C1 segment of cervical spinal cord (tissue), 14 donors: ENCODE measurements at regions not wholly inside any gene's neighbourhood (a gene's known extent, or its start where the extent isn't known, plus 50 kb on each side); places are given as distances from the start of the nearest gene placed in this dataset.

Source experiments
- DNase-seq, 14 donors: peaks; one replicate each; lab custom pipeline; 2025; lab: John Stamatoyannopoulos, UW

DNA sequence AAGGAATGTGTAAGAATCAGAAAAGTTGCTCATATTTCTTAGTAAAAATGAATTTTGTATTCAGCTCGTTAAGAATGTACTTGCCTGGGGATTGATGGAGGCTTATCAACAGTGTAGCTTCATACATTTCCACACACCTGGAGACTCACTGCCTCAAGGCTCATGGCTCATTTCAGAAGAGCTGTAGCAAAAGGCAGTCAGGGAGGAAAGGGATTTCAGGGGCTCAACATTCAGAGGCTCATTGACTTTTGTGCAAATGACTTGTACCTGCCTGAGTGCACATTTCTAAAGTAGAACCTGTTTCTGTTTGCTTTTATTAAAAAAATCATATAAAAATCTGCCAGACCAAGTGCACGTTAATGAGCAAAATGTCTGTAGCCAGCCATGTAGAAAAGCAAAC lies 304.4 kb downstream of the KCNS3 start:
- DNase-seq: no peak

- DNase-seq: no peak
These were observed 302.4 kb downstream of the KCNS3 start for GRCh38 chr2:18180912-18181311.

- no peak for DNase-seq
These were observed 301.7 kb downstream of the KCNS3 start for GRCh38 chr2:18180031-18180610.

DNA sequence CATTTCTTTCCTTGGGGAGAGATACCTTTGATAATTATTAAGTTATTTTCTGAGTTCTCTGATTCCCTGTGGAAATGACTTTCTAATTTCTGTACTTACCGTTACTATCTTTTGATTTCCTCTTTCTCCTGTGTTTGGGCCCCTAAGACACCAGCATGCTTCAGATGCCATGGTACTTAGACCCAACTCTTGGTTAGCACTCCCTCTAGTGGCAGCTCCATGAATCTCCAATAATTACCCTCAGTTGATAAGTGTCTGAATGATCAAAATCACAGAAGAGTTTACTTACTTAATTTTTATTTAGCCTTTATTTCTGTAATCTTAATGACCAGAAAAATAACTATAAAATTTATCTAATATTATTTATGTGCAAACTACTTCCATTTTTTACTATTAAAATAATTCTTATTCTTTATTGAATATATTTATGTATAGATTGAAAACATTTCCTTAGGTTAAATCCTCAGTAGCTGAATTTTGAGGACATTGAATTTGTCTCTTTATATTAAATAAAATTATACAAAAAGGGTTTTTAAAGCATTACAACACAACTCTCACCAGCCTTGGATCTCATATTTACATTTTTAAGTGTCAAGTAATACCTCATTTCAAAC lies 300.4 kb downstream of the KCNS3 start:
- DNase-seq: peak in 1 of 14 donors; percentile 7

GRCh38 chr2:18176679-18177215 lies 298.3 kb downstream of the KCNS3 start:
- no peak for DNase-seq

DNA sequence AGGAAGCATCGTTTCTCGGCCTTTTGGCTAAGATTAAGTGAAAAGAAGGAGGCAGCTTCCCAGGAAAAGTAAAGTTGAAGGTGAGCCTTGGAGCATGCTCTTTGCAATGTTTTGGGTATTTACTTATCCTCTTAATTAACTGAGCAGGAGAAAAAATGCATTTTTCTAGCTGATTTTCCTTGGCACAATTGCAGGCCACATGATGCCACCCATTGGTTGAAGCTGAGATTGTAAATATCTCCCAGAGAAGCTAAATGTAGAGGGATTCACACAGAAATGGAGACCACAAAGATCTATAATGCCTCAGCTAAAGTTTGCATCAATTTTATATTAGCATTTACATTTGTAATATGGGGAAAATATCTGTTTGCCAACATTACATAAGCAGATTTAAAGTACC lies 294.1 kb downstream of the KCNS3 start:
- no peak for DNase-seq

DNA sequence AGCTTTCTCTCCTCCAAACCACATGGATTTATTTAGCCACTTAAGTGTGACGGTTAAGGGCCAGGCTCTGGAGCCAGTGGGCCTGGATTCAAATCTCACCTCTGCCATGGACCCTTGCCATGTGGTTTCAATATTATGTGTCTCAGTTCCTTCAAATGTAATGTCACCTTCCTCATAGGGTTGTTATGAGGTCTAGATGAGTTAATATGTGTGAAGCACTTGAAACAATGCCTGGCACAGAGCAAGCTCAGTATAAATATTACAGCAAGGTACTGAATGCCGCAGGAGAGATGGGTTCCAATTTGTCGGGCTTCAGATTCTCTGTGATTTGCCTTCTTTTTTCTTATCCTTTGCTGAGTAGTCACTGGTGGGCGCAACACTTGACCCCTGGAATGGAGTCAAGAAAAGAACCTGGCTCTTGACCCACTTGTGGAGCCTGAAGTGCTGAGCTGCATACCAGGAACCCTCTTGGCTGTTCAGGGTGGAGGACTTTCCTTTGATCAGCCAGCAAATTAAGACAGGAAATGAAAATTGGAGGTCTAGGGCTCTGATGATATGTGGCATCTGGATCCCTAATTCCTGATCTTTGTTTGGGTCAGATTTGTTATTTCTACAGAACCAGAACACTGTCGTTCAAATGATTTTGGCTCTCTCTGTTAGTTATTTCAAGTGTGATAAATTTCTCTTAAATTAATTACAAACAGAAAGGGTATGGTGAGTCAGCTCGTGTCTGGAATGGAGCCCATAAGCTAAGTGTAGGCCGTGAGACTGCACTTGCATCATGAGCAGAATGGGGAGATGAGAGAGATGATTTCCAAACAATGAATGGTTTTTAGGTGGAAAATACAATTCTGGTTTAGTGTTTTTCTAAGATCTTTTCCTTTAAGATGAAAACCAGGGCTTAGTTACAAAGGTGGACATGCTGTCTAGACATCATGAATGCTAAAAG lies 293.0 kb downstream of the KCNS3 start:
- no peak for DNase-seq

DNA sequence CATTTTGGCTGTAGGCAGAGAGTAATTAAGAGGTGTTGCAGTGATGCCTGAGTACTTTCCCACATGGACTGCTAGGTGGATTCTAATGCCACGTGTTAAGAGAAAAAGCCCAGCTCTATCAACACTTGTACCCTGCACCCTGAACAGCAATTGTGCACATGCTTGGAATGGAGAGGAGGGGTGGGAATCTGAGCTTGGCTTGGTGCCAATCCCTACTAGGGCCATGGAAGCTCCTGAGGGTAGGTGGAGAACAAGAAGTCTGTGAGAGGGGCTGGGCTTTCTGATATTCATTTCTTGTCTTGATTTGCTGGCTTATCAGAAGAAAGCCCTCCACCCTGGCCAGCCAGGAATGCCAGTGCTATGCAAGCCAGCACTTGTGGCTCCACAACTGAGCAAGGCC lies 292.2 kb downstream of the KCNS3 start:
- no peak for DNase-seq

- no peak for DNase-seq
These were observed 291.4 kb downstream of the KCNS3 start for GRCh38 chr2:18169893-18170175.

DNA sequence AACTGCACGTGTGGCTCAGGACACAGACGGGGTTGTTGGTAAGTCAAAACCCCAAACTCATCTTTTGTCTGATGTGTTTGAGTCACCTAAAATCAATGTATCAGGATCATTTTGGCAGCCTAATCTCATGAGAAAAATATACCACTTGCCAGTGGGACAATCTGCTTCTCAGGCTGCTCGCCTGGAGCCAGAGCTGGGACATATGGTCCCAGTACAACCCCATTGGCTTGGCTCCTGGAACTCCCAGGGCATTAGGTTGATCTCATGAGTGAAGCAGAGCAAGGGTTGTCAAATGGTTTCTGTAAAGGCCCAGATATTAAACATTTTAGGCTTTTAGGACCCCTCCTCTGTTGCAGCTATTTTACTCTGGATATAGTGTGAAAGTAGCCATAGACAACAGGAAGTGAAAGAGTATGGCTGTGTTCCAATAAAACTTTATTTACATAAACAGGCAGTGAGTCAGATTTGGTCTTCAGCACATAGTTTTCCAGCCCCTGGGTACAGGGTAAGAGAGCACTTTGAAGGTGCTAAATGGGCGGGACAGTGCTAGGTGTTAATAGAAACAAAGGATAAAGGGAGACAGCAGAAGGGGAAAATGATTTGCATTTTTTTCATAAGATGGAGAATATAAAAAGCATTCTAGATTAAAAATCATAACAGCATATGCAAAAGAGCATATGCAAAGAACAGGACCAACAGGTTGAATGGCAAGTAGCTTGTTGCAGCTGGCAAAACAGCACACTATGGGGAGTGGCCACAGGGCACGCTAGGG lies 290.8 kb downstream of the KCNS3 start:
- DNase-seq: peak in 1 of 14 donors; percentile 84

DNA sequence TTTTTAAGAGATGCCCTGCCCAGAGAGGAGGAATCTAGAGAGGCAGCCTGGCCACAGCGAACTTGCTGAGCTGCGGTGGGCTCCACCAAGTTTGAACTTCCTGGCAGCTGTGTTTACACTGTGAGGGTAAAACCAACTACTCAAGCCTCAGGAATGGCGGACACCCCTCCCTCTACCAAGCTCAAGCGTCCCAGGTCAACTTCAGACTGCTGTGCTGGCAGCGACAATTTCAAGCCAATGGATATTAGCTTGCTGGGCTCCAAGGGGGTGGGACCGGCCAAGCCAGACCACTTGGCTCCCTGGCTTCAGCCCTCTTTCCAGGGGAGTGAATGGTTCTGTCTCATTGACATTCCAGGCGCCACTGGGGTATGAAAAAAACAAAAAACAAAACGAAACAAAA lies 289.4 kb downstream of the KCNS3 start:
- no peak for DNase-seq

- DNase-seq: no peak
These were observed 283.2 kb downstream of the KCNS3 start for GRCh38 chr2:18161681-18162080.

- no peak for DNase-seq
These were observed 281.4 kb downstream of the KCNS3 start for GRCh38 chr2:18159896-18160295.

- no peak for DNase-seq
These were observed 278.0 kb downstream of the KCNS3 start for GRCh38 chr2:18156421-18156820.

DNA sequence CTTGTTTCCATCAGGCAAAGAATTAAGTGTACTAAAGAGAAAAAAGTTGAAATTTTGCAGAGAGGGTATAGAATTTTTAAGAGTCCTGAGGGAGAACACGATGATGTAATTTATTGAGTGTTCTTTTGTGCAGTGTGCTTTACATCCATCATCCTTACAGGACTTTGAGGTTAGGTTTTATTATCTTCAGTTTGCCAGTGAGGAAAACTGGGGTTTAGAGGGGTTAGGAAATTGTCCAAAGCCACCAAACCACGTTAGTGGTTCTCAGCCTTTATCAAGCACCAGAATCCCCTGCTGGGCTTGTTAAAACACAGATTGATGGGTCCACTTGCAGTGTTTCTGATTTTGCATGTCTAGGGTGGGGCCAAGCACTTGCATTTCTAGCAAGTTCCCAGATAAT lies 277.5 kb downstream of the KCNS3 start:
- DNase-seq: no peak

GRCh38 chr2:18154812-18155211 lies 276.3 kb downstream of the KCNS3 start:
- DNase-seq: no peak

DNA sequence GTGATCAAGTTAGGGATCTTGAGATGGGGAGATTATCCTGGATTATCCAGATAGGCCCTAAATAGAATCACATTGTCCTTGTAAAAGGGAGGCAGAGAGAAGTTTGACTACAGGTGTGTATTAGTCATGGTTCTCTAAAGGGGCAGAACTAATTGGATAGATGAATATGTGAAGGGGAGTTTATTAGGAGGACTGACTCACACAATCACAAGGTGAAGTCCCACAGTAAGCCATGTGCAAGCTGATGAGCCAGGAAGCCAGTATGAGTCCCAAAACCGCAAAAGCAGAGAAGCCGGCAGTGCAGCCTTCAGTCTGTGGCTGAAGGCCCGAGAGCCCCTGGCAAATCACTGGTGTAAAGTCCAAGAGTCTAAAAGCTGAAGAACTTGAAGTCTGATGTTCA lies 275.8 kb downstream of the KCNS3 start:
- no peak for DNase-seq

- DNase-seq: no peak
These were observed 275.3 kb downstream of the KCNS3 start for GRCh38 chr2:18153741-18154140.

- DNase-seq: no peak
These were observed 272.8 kb downstream of the KCNS3 start for GRCh38 chr2:18151237-18151636.

GRCh38 chr2:18149660-18150246 lies 271.3 kb downstream of the KCNS3 start:
- DNase-seq: peak in 1 of 14 donors; percentile 20

- no peak for DNase-seq
These were observed 258.5 kb downstream of the KCNS3 start for GRCh38 chr2:18136881-18137475.
